ENCODE measurements at regions not wholly inside any gene's neighbourhood (a gene's known extent, or its start where the extent isn't known, plus 50 kb on each side); places are given as distances from the start of the nearest gene placed in this dataset.

DNA sequence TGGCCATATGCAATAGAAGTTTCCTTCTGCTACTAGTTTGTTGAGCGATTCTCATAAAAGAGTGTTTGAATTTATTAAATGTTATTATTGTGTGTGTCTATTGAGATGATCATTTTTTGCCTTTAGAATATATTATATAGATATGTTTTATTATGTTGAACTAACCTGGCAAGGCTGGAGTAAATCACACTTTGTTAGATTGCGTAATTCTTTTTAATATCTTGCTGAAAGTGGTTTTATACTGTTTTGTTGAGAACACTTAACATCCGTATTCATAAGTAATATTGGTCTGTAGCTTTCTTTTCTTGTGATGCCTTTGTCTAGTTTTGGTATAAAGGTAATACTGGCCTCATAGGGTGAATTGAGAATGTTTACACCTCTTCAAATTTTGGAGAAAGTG lies 574.3 kb upstream of the PCDH20 start:
- H3K9me3 ChIP-seq (ENCODE audit: control insufficient read depth in 5 of 5, low read length in 5 of 5) = no peaks in the 10 kb centered on the region
- H3K27ac ChIP-seq (ENCODE audit: low read depth, low read length) = no peak overlapping the region
- no peaks in the 10 kb centered on the region for H3K4me1 ChIP-seq (ENCODE audit: control insufficient read depth in 5 of 5, insufficient read depth in 5 of 5, low read length in 5 of 5)
- no peaks in the 10 kb centered on the region for H3K27me3 ChIP-seq (ENCODE audit: control insufficient read depth in 5 of 5, insufficient read depth in 4 of 5, low read length in 5 of 5)
- H3K9ac ChIP-seq (ENCODE audit: low read length in 5 of 5) = no peak overlapping the region
- no peaks in the 10 kb centered on the region for H3K36me3 ChIP-seq (ENCODE audit: control insufficient read depth in 5 of 5, insufficient read depth in 5 of 5, low read length in 5 of 5)
- H3K4me3 ChIP-seq (ENCODE audit: low read depth in 1 of 5, low read length in 5 of 5) = no peak overlapping the region

DNA sequence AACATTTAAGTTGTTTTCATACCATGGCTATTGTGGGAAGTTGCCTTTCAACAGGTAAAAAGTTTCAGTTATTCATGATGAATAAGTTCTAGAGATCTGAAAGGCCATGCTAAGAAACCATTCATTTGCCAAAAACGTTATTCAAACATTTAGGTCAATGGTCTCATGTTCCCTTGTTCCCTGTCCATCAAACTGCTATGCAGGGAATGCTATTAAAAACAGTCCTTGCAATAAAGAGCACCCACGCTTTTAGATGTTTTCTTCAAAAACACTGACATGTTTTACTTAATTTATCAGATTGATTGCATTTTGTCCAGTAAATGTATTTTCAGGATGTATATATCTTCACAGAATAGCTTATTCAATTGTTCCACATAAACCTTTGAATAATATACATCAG lies 573.2 kb upstream of the PCDH20 start:
- Histone ChIP-seq H3K36me3 (ENCODE audit: control insufficient read depth in 5 of 5, insufficient read depth in 5 of 5, low read length in 5 of 5) (no peaks in the 10 kb centered on the region), H3K4me1 (ENCODE audit: control insufficient read depth in 5 of 5, insufficient read depth in 5 of 5, low read length in 5 of 5) (no peaks in the 10 kb centered on the region), H3K9ac (ENCODE audit: low read length in 5 of 5) (no peak overlapping the region), H3K27ac (ENCODE audit: low read depth, low read length) (no peak overlapping the region), H3K9me3 (ENCODE audit: control insufficient read depth in 5 of 5, low read length in 5 of 5) (no peaks in the 10 kb centered on the region), H3K4me3 (ENCODE audit: low read depth in 1 of 5, low read length in 5 of 5) (no peak overlapping the region), H3K27me3 (ENCODE audit: control insufficient read depth in 5 of 5, insufficient read depth in 4 of 5, low read length in 5 of 5) (no peaks in the 10 kb centered on the region)

GRCh38 chr13:61975001-61975400 lies 559.4 kb upstream of the PCDH20 start:
- Histone ChIP-seq H3K36me3 (ENCODE audit: control insufficient read depth in 5 of 5, insufficient read depth in 5 of 5, low read length in 5 of 5) (no peaks in the 10 kb centered on the region), H3K9me3 (ENCODE audit: control insufficient read depth in 5 of 5, low read length in 5 of 5) (no peaks in the 10 kb centered on the region), H3K27ac (ENCODE audit: low read depth, low read length) (no peak overlapping the region), H3K4me3 (ENCODE audit: low read depth in 1 of 5, low read length in 5 of 5) (no peak overlapping the region), H3K27me3 (ENCODE audit: control insufficient read depth in 5 of 5, insufficient read depth in 4 of 5, low read length in 5 of 5) (no peaks in the 10 kb centered on the region), H3K9ac (ENCODE audit: low read length in 5 of 5) (no peak overlapping the region), H3K4me1 (ENCODE audit: control insufficient read depth in 5 of 5, insufficient read depth in 5 of 5, low read length in 5 of 5) (no peaks in the 10 kb centered on the region)

GRCh38 chr13:61965756-61966155 lies 550.1 kb upstream of the PCDH20 start:
- Histone ChIP-seq H3K9ac (ENCODE audit: low read length in 5 of 5) (no peak overlapping the region), H3K9me3 (ENCODE audit: control insufficient read depth in 5 of 5, low read length in 5 of 5) (no peaks in the 10 kb centered on the region), H3K4me3 (ENCODE audit: low read depth in 1 of 5, low read length in 5 of 5) (no peak overlapping the region), H3K27me3 (ENCODE audit: control insufficient read depth in 5 of 5, insufficient read depth in 4 of 5, low read length in 5 of 5) (no peaks in the 10 kb centered on the region), H3K27ac (ENCODE audit: low read depth, low read length) (no peak overlapping the region), H3K4me1 (ENCODE audit: control insufficient read depth in 5 of 5, insufficient read depth in 5 of 5, low read length in 5 of 5) (no peaks in the 10 kb centered on the region), H3K36me3 (ENCODE audit: control insufficient read depth in 5 of 5, insufficient read depth in 5 of 5, low read length in 5 of 5) (no peaks in the 10 kb centered on the region)

DNA sequence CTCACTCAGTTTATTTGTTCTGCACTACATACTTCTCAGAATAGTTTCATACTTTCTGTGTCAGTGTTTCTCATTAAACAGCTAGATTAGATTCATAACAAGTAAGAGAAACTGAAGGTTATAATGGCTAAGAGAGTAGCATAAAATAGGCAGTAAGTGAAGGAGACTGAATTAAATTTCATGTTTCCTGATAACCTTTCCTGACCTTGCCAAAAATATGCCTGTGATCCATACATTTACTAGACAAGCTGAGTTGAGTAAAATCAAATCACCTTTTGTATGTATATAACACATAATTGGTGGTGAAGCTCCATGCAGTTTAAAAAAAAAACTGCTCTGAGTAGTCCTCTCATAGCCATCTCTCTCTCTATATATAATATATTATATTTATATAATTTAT lies 545.3 kb upstream of the PCDH20 start:
- H3K9ac ChIP-seq (ENCODE audit: low read length in 5 of 5) = no peak overlapping the region
- H3K4me3 ChIP-seq (ENCODE audit: low read depth in 1 of 5, low read length in 5 of 5) = no peak overlapping the region
- H3K36me3 ChIP-seq (ENCODE audit: control insufficient read depth in 5 of 5, insufficient read depth in 5 of 5, low read length in 5 of 5) = no peaks in the 10 kb centered on the region
- H3K27me3 ChIP-seq (ENCODE audit: control insufficient read depth in 5 of 5, insufficient read depth in 4 of 5, low read length in 5 of 5) = no peaks in the 10 kb centered on the region
- H3K9me3 ChIP-seq (ENCODE audit: control insufficient read depth in 5 of 5, low read length in 5 of 5) = no peaks in the 10 kb centered on the region
- H3K27ac ChIP-seq (ENCODE audit: low read depth, low read length) = no peak overlapping the region
- no peaks in the 10 kb centered on the region for H3K4me1 ChIP-seq (ENCODE audit: control insufficient read depth in 5 of 5, insufficient read depth in 5 of 5, low read length in 5 of 5)

DNA sequence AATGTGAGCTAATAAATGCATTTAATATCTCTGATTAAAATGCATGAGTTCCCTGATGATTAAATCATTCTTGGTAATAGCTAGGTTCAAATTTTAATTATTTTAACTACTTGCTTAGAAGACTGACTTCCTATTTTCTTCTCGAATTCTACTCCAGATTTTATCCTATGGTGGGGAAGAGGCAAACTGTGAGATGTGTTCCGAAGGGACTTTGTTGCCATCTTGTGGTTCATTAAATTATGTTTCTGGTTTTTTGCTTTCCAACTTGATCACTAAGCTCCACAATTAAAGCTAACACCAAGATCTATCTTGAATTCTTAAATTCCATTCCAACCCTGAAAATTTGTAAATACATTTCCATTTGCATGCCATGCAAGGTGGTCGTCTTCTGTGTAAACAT lies 538.4 kb upstream of the PCDH20 start:
- Histone ChIP-seq H3K9ac (ENCODE audit: low read length in 5 of 5) (no peak overlapping the region), H3K4me1 (ENCODE audit: control insufficient read depth in 5 of 5, insufficient read depth in 5 of 5, low read length in 5 of 5) (no peaks in the 10 kb centered on the region), H3K27me3 (ENCODE audit: control insufficient read depth in 5 of 5, insufficient read depth in 4 of 5, low read length in 5 of 5) (no peaks in the 10 kb centered on the region), H3K9me3 (ENCODE audit: control insufficient read depth in 5 of 5, low read length in 5 of 5) (no peaks in the 10 kb centered on the region), H3K27ac (ENCODE audit: low read depth, low read length) (no peak overlapping the region), H3K36me3 (ENCODE audit: control insufficient read depth in 5 of 5, insufficient read depth in 5 of 5, low read length in 5 of 5) (no peaks in the 10 kb centered on the region), H3K4me3 (ENCODE audit: low read depth in 1 of 5, low read length in 5 of 5) (no peak overlapping the region)

DNA sequence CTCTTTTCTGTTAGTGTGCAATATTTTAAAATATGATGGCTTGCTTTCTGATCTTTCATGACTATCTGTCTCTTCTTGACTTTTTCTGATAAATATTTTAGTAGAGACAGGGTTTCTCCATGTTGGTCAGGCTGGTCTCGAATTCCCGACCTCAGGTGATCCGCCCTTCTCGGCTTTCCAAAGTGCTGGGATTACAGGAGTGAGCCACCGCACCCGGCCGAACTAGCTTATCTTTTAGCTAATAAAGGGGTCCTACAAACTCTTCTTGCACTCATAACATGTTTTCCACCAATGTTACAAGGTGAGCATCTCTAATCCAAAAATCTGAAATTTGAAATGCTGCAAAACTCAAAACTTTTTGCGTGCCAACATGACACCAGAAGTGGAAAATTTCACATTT lies 535.2 kb upstream of the PCDH20 start:
- Histone ChIP-seq H3K27ac (ENCODE audit: low read depth, low read length) (no peak overlapping the region), H3K9ac (ENCODE audit: low read length in 5 of 5) (no peak overlapping the region), H3K4me1 (ENCODE audit: control insufficient read depth in 5 of 5, insufficient read depth in 5 of 5, low read length in 5 of 5) (no peaks in the 10 kb centered on the region), H3K9me3 (ENCODE audit: control insufficient read depth in 5 of 5, low read length in 5 of 5) (no peaks in the 10 kb centered on the region), H3K27me3 (ENCODE audit: control insufficient read depth in 5 of 5, insufficient read depth in 4 of 5, low read length in 5 of 5) (no peaks in the 10 kb centered on the region), H3K36me3 (ENCODE audit: control insufficient read depth in 5 of 5, insufficient read depth in 5 of 5, low read length in 5 of 5) (no peaks in the 10 kb centered on the region), H3K4me3 (ENCODE audit: low read depth in 1 of 5, low read length in 5 of 5) (no peak overlapping the region)

GRCh38 chr13:61944329-61944929 lies 528.8 kb upstream of the PCDH20 start:
- H3K9me3 ChIP-seq (ENCODE audit: control insufficient read depth in 5 of 5, low read length in 5 of 5) = no peaks in the 10 kb centered on the region
- H3K36me3 ChIP-seq (ENCODE audit: control insufficient read depth in 5 of 5, insufficient read depth in 5 of 5, low read length in 5 of 5) = no peaks in the 10 kb centered on the region
- H3K27ac ChIP-seq (ENCODE audit: low read depth, low read length) = no peak overlapping the region
- H3K27me3 ChIP-seq (ENCODE audit: control insufficient read depth in 5 of 5, insufficient read depth in 4 of 5, low read length in 5 of 5) = no peaks in the 10 kb centered on the region
- no peak overlapping the region for H3K9ac ChIP-seq (ENCODE audit: low read length in 5 of 5)
- H3K4me1 ChIP-seq (ENCODE audit: control insufficient read depth in 5 of 5, insufficient read depth in 5 of 5, low read length in 5 of 5) = no peaks in the 10 kb centered on the region
- H3K4me3 ChIP-seq (ENCODE audit: low read depth in 1 of 5, low read length in 5 of 5) = no peak overlapping the region

DNA sequence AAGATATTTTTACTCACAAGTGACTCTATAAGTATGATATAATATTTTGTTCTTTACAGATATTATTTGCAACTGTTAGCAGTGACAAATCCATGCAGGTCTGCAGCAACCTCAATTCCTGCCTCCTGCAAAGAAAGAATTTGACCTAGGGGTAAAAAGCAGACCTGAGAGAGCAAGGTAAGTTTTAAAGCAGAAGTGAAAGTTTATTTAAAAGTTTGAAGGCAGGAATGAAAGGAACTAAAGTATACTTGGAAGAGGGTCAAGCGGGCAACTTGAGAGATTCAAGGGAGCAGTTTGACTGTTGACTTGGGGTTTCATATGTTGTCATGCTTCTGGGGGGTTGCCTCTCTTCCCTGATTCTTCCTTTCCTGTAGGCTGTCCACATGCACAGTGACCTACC lies 520.1 kb upstream of the PCDH20 start:
- no peak overlapping the region for H3K4me3 ChIP-seq (ENCODE audit: low read depth in 1 of 5, low read length in 5 of 5)
- no peaks in the 10 kb centered on the region for H3K4me1 ChIP-seq (ENCODE audit: control insufficient read depth in 5 of 5, insufficient read depth in 5 of 5, low read length in 5 of 5)
- no peak overlapping the region for H3K27ac ChIP-seq (ENCODE audit: low read depth, low read length)
- H3K9ac ChIP-seq (ENCODE audit: low read length in 5 of 5) = no peak overlapping the region
- H3K9me3 ChIP-seq (ENCODE audit: control insufficient read depth in 5 of 5, low read length in 5 of 5) = no peaks in the 10 kb centered on the region
- no peaks in the 10 kb centered on the region for H3K27me3 ChIP-seq (ENCODE audit: control insufficient read depth in 5 of 5, insufficient read depth in 4 of 5, low read length in 5 of 5)
- H3K36me3 ChIP-seq (ENCODE audit: control insufficient read depth in 5 of 5, insufficient read depth in 5 of 5, low read length in 5 of 5) = no peaks in the 10 kb centered on the region

DNA sequence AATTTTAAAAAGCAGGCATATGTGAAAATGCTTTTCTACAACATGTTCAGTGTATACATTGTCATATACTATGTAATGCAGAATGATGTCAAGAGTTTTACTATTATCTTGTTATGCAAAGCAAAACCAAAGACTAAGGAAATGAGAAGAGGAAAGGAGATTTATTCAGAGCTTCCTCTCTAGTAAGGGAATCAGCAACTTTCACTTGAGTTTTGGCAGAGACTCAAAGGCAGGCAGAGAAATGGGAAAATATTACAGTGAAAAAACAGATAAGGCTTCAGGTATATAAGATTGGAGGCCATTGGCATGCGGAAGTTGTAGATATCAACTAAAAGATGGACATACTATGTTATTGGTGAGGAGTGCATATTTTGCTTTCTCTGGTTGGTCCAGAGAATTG lies 512.0 kb upstream of the PCDH20 start:
- Histone ChIP-seq H3K36me3 (ENCODE audit: control insufficient read depth in 5 of 5, insufficient read depth in 5 of 5, low read length in 5 of 5) (no peaks in the 10 kb centered on the region), H3K4me3 (ENCODE audit: low read depth in 1 of 5, low read length in 5 of 5) (no peak overlapping the region), H3K27me3 (ENCODE audit: control insufficient read depth in 5 of 5, insufficient read depth in 4 of 5, low read length in 5 of 5) (no peaks in the 10 kb centered on the region), H3K9me3 (ENCODE audit: control insufficient read depth in 5 of 5, low read length in 5 of 5) (peaks cover 0 to 7% (median 2%) of the 10 kb centered on the region in 5 donors), H3K27ac (ENCODE audit: low read depth, low read length) (no peak overlapping the region), H3K9ac (ENCODE audit: low read length in 5 of 5) (no peak overlapping the region), H3K4me1 (ENCODE audit: control insufficient read depth in 5 of 5, insufficient read depth in 5 of 5, low read length in 5 of 5) (no peaks in the 10 kb centered on the region)

- Histone ChIP-seq H3K27ac (ENCODE audit: low read depth, low read length) (no peak overlapping the region), H3K4me3 (ENCODE audit: low read depth in 1 of 5, low read length in 5 of 5) (no peak overlapping the region)
Observed at GRCh38 chr13:61918841-61919240, 503.2 kb upstream of the PCDH20 start.

More at GRCh38 chr13:61918841-61919240, 503.2 kb upstream of the PCDH20 start:
- Histone ChIP-seq H3K27me3 (ENCODE audit: control insufficient read depth in 5 of 5, insufficient read depth in 4 of 5, low read length in 5 of 5) (no peaks in the 10 kb centered on the region), H3K4me1 (ENCODE audit: control insufficient read depth in 5 of 5, insufficient read depth in 5 of 5, low read length in 5 of 5) (no peaks in the 10 kb centered on the region), H3K9ac (ENCODE audit: low read length in 5 of 5) (no peak overlapping the region), H3K36me3 (ENCODE audit: control insufficient read depth in 5 of 5, insufficient read depth in 5 of 5, low read length in 5 of 5) (no peaks in the 10 kb centered on the region), H3K9me3 (ENCODE audit: control insufficient read depth in 5 of 5, low read length in 5 of 5) (peaks cover 0 to 12% (median 2%) of the 10 kb centered on the region in 5 donors)
